ENCODE measurements at regions not wholly inside any gene's neighbourhood (a gene's known extent, or its start where the extent isn't known, plus 50 kb on each side); places are given as distances from the start of the nearest gene placed in this dataset.
A peak's percentile ranks its signal among the peaks of the same experiment; 100 is the strongest.

DNA sequence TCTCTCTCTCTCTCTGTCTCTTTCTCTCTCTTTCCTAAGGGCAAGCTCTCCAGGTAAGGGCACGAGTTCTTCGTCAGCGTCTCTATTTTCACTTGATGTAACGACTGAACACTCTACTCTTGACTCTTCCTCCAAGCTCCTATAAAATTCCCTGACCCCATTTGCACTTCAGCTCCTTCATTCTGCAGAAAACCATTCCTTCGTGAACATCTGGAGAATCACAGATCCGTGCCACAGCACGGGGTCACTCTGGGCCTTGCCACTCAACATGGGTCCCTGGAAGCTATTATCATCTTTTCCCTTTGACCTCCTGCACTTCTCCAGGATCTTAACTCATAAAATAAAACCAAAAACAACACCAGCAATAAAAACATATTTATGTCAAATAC, 112.0 kb upstream of the LNX1 start:
- Histone ChIP-seq H3K4me2 (ENCODE audit: low read depth, low read length) (peak overlapping the region; percentile 85), H3K27ac (ENCODE audit: extremely low read length, insufficient read depth, low read length) (no peak overlapping the region), H4K20me1 (ENCODE audit: insufficient read depth, low read length) (no peaks in the 10 kb centered on the region), H3K4me1 (ENCODE audit: insufficient read depth, low read length) (peaks cover 27% of the 10 kb centered on the region), H3K9me3 (ENCODE audit: low read length) (no peaks in the 10 kb centered on the region), H2AFZ (ENCODE audit: low read length) (no peak overlapping the region), H3K9ac (ENCODE audit: insufficient read depth, low read depth, low read length) (peak overlapping the region; percentile 19; the same call in 1 of the 2 replicates), H3K27me3 (ENCODE audit: control insufficient read depth in 1 of 2, insufficient read depth in 2 of 2, low read length in 2 of 2) (no peaks in the 10 kb centered on the region), H3K36me3 (replicated peaks in 1 of 2; ENCODE audit: control insufficient read depth in 1 of 2, insufficient read depth in 2 of 2, low read length in 2 of 2) (no peaks in the 10 kb centered on the region), H3K4me3 (replicated peaks in 1 of 3; ENCODE audit: insufficient read depth in 1 of 3, low read depth in 2 of 3, low read length in 3 of 3) (peak overlapping the region in 1 of 3 experiments; percentile 68; a peak in 3 of 6 replicates), H3K79me2 (ENCODE audit: insufficient read depth, low read length) (no peaks in the 10 kb centered on the region)
- TF ChIP-seq, protein P1, sequence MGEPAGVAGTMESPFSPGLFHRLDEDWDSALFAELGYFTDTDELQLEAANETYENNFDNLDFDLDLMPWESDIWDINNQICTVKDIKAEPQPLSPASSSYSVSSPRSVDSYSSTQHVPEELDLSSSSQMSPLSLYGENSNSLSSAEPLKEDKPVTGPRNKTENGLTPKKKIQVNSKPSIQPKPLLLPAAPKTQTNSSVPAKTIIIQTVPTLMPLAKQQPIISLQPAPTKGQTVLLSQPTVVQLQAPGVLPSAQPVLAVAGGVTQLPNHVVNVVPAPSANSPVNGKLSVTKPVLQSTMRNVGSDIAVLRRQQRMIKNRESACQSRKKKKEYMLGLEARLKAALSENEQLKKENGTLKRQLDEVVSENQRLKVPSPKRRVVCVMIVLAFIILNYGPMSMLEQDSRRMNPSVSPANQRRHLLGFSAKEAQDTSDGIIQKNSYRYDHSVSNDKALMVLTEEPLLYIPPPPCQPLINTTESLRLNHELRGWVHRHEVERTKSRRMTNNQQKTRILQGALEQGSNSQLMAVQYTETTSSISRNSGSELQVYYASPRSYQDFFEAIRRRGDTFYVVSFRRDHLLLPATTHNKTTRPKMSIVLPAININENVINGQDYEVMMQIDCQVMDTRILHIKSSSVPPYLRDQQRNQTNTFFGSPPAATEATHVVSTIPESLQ (CRISPR knock-in tag; conservative IDR thresholded peaks at IDR 0.05), result no peak
- TF ChIP-seq, protein P2, sequence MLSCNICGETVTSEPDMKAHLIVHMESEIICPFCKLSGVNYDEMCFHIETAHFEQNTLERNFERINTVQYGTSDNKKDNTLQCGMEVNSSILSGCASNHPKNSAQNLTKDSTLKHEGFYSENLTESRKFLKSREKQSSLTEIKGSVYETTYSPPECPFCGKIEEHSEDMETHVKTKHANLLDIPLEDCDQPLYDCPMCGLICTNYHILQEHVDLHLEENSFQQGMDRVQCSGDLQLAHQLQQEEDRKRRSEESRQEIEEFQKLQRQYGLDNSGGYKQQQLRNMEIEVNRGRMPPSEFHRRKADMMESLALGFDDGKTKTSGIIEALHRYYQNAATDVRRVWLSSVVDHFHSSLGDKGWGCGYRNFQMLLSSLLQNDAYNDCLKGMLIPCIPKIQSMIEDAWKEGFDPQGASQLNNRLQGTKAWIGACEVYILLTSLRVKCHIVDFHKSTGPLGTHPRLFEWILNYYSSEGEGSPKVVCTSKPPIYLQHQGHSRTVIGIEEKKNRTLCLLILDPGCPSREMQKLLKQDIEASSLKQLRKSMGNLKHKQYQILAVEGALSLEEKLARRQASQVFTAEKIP (CRISPR knock-in tag; IDR thresholded peaks at IDR 0.05; ENCODE audit: borderline replicate concordance), result no peak
- intact Hi-C loops (cut with micrococcal nuclease; ENCODE audit: unreplicated experiment), result loop anchor here (5.0 to 10.0 kb wide), 3 partner anchors 202 to 506 kb away; no protein-coding TSS in a partner anchor
- DNase-seq (ENCODE audit: low spot score) (no peak), FAIRE-seq (no peak), ATAC-seq (no peak)
- in situ Hi-C loops (cut with HindIII; ENCODE audit: extremely low pct_ligation_motif_present, low pct_unique_long_range_greater_than_20kb), result no loop called here
- CTCF ChIA-PET (ENCODE audit: low intra/inter-chr PET ratio, low total read pairs), result no interaction called here
- 76% methylated on average over 7 of the region's 7 CpGs for WGBS (ENCODE audit: low lambda C conversion rate)
- BruUV-seq (replicated peaks), result no TSS peak
- POLR2A ChIA-PET, result no interaction called here
